Erythroblast (primary cell): ENCODE measurements at regions not wholly inside any gene's neighbourhood (a gene's known extent, or its start where the extent isn't known, plus 50 kb on each side); places are given as distances from the start of the nearest gene placed in this dataset.

ENCODE experiments used
- GATA1 ChIP-seq: IDR thresholded peaks from 2 replicates; pipeline ENCODE4 v1.6.1; 2011; ENCODE audit warnings: low read depth, mild to moderate bottlenecking, control low read depth, low read length, moderate library complexity
- POLR2A ChIP-seq: IDR thresholded peaks from 2 replicates; pipeline ENCODE4 v1.6.1; 2011; ENCODE audit warnings: mild to moderate bottlenecking, low read length

DNA sequence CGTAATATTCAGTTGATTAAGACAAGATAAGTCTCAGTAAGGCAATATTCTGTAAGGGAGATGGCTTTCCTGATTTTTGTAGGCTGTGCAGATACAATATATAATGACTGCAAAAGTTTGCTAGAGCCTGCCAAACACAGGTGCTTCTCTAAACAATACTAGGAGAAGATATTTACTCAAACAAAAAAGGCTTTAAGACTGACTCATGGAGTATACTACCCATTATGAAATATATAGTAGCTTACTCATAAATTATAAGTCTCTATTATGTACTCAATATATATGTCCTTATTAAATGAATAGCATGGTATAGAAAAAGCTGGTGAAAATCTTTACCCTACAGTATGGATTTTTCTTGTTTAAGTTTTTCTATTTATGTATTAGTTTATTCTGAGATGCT lies 93.2 kb upstream of the IL15 start:
- TF ChIP-seq POLR2A (no peak), GATA1 (no peak)
